HG03196 (cell line): ENCODE measurements at regions not wholly inside any gene's neighbourhood (a gene's known extent, or its start where the extent isn't known, plus 50 kb on each side); places are given as distances from the start of the nearest gene placed in this dataset.

Source experiments
- ATAC-seq: cut with Tn5 transposase; IDR thresholded peaks from one replicate; pipeline ENCODE4 v1.9.1; 2021; ENCODE audit not compliant: unreplicated experiment

DNA sequence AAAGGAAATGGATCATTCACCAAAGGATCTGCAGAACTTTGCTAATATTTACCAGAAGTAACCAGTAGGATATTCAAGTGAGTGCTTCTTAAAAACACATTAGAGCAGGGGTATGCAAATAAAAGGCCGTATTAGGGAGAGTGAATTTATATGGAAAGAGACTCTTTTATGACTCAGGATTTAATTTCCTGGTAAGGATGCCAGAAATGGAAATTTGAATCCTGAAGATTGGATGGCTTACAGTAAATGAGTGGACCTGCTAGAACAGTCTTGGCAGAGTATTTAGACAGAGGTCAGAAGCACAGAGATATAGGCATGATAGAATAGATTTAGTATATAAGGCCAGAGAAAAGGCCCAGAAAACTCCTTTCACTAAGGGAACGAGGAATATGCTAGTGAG lies 201.6 kb downstream of the SLITRK5 start:
- ATAC-seq = no peak

- ATAC-seq = no peak
Observed at GRCh38 chr13:87877477-87877876, 206.3 kb downstream of the SLITRK5 start.

DNA sequence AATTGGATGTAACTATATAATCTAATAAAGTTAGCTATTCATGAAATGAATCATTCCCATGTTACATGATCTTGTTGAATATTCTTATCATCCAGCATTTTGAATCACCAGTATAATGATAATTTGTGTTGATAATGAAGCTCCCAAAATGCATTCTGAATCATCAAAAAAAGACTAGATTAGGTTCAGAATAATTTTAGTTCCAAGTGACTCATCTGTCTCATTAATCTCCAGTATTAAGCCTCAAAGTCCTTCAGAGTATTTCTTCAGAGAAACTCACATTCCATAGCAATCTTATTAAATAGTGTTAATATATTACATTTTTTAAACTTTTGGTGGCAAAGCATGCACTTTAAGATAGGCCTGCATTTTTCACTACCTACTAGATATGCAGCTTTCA lies 207.5 kb downstream of the SLITRK5 start:
- no peak for ATAC-seq

DNA sequence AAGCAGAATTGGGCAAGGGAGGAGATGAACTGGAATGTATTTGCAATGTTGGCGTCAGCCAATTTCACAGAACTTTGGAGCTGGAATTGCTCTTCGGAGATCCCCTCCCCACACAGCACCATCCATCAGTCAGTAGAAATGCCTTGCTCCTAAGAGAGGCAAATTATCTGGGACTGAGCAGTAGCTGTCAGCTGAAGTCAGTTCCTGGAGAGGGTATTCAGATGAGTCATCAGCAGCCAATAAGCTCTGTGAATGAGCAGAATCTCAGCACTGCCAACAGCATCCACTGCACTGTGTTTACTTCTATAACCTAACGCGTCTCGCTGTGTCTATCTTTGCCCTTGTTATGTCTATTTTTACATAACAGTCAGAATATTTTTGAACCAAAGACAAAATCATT lies 213.7 kb downstream of the SLITRK5 start:
- no peak for ATAC-seq

DNA sequence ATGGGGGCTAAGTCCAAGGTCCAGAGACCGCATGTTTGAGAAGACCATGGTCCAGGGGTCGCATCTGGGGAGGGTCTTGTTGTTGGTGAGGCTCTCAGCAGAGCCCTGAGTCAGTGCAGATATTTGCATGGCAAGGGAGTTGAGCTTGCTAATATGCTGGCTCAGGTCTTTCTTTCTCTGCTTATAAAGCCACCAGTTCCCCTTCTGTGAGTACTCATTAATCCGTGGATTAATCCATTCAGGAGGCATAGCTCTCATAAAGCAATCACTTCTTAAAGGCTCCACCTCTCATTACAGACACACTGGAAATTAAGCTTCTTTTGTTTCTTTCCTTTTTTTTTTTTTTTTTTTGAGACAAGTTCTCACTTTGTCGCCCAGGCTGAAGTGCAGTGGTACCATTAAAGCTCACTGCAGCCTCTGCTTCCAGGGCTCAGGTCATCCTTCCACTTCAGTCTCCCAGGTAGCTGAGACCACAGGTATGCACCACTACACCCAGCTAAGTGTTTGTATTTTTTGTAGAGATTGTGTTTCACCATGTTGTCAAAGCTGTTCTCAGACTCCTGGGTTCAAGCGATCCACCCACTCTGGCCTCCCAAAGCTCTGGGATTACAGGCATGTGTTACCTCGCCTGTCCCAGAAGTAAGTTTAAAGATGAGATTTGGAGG lies 216.4 kb downstream of the SLITRK5 start:
- ATAC-seq = no peak

DNA sequence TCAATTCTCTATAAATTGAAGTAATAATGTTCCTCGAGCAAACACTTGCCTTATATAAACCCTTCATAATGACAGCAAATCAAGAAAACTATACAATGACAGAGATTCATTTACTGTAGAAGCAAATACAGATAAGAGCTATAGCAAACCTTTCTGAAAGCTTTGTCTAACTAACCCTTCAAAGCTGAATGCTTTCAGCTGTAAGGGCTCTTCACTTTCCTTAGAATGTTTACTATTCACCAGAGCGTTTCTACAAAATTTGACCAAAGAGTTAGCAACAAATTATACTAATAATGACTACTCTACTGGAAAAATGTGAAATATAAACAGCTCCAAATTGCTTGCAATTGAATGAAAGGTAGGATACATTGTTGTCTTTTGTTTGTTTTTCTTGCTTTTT lies 218.1 kb downstream of the SLITRK5 start:
- ATAC-seq = no peak

GRCh38 chr13:87893186-87893585 lies 222.0 kb downstream of the SLITRK5 start:
- ATAC-seq = no peak

- ATAC-seq = no peak
Observed at GRCh38 chr13:87894059-87894458, 222.9 kb downstream of the SLITRK5 start.

DNA sequence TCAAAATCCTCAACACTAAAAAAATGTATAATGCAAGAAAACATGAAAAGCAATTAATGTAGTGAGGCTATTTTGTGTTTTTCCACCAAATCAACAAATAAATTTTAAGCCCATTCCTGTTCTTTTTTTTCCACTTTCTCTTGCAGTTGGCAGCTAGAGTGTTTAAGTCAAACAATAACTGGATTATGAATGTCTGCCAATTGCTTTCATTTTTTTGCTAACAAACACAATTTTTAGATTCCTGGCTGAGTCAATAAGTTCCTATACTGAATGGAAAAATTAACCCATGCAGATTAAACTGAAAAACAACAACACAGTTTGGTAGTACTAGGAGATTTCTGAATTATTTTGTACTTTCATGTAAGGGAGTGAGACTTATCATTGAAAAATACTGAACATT lies 232.4 kb downstream of the SLITRK5 start:
- ATAC-seq = no peak

- no peak for ATAC-seq
Observed at GRCh38 chr13:87906411-87906810, 235.2 kb downstream of the SLITRK5 start.

GRCh38 chr13:87907202-87907601 lies 236.0 kb downstream of the SLITRK5 start:
- ATAC-seq = no peak

DNA sequence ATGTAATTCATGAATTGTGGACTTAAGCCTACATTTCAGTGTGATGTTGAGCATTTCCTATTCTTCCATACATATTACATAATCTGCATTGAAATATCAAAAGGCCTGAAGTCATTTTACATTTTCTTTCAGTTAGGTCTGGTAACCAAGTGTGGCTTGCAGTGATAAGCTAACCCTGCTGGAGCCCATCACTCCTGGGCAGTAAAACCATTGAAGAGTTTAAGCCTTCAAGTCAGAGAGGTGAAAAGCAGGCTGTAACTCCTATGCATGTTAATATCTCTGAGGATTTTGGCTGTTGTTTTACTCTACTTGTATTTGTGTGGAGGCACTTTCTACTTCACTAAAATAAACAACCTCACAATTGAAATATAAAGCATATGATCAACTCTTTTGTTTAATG lies 248.8 kb downstream of the SLITRK5 start:
- no peak for ATAC-seq

DNA sequence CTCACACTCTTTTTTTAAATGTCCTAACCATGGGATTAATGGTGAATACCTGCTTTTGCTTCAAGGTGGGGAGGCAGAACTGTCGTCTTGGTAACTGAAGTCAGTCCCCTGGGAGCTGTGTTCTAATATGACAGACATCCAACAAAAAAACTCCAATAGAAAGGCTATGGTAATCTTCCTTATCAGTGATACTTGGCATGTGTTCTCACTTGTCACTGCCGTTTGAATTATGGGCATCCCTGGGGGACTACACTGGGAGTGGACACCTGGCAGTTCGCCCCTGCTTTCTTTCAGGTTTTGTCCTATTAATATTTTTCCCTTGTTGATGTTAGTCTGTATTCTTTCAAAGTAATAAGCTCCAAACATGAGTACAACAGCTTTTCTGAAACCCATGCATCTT lies 252.6 kb downstream of the SLITRK5 start:
- ATAC-seq = no peak

GRCh38 chr13:87925006-87925405 lies 253.8 kb downstream of the SLITRK5 start:
- no peak for ATAC-seq

GRCh38 chr13:87940776-87941175 lies 269.6 kb downstream of the SLITRK5 start:
- ATAC-seq = no peak

DNA sequence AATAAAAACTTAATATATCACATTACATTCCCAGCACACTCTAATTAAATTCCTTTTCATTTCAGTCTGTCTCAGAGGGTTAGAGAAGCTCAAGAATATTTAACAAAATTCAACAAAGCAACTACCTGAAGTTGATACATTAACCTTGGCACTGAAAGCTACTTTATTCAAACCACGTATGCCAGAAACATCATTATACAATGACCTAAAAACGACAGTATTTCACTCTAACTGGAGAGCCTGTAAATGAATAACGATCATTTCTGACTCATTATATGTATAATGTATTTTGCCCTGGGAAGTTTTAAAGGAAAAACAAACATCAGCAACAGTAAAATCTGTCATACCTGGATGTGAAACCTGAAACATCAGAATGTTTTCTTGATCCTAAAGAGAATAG lies 270.1 kb downstream of the SLITRK5 start:
- ATAC-seq = no peak

GRCh38 chr13:87942205-87942604 lies 271.0 kb downstream of the SLITRK5 start:
- no peak for ATAC-seq

GRCh38 chr13:87944038-87944437 lies 272.9 kb downstream of the SLITRK5 start:
- no peak for ATAC-seq

DNA sequence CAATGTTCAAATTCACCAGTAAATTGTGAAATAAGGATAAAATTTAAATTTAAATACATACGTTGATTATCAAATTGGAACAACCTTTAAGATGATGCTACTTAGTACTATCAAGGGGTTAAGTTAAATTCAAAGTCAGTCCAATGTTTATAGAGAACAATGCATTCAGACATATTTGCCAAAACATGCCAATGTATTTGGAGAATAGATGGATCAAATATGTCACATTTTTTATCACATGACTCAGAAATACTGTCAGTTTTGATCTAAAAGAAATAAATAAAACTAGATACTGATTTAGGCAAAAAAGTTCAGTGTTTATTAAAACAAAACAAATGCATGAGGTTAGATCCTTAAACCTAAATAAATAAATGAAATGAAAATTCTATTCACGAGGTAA lies 281.2 kb downstream of the SLITRK5 start:
- ATAC-seq = no peak

GRCh38 chr13:87953381-87953780 lies 282.2 kb downstream of the SLITRK5 start:
- no peak for ATAC-seq

DNA sequence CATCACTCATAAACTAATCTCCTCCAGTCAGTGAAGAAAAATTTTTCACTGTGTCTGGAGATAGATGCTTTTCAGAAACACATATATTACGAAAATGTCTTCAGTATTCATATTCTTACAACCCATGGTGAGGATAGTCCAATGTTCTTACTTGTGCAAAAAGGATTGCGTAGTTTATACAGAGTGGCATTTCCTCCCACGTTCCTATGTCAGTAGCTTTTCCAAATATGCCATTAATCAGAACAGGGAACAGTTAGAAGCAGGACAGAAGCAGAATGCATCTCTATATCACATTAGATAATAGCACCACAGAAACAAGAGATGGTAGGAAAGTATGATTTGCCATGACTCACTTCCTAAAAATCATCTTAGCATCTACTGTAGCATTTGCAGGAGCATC lies 282.9 kb downstream of the SLITRK5 start:
- ATAC-seq = no peak

DNA sequence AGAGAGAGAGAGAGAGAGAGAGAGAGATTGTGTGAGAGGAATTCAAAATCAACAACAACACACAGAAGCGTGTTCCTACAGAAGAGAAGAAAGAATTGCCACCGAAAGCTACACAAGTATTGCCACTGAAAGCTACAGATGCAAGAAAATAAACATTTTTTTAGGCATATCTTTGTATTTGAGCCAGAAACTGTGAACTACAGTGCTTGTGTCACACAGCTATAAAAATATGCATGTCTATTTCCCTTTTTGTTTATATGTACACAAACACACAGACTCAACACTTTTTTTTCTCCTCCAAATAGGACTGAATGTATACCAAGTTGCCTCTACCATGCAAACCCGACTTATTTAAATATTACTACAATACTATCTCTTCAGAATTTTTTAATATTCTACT lies 290.4 kb downstream of the SLITRK5 start:
- ATAC-seq = no peak

DNA sequence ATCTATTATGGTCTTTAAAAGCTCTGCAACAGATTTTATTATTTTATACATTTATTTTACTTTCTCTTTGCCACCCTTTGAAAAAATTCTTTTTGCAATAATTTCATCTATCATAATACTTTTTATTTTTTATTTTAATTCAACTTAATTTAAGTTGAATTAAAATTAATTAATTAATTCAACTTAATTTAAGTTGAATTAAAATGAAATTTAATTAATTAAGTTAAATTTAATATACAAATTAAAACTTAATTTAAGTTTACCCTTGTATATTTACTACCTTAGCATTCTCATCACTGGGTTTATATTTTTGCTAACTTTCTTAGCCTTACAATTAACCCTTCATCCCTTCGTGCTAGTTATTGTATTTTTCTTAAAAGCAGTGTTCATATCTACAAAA lies 301.4 kb downstream of the SLITRK5 start:
- no peak for ATAC-seq

- ATAC-seq = no peak
Observed at GRCh38 chr13:87975035-87975434, 303.9 kb downstream of the SLITRK5 start.
